NB4 (cell line): ENCODE measurements at regions not wholly inside any gene's neighbourhood (a gene's known extent, or its start where the extent isn't known, plus 50 kb on each side); places are given as distances from the start of the nearest gene placed in this dataset.

Experiments
- DNase-seq: peaks from one replicate; pipeline ENCODE4 v3.0.0; 2010; ENCODE audit warnings: low read depth
- H3K4me3 ChIP-seq: one replicate; pipeline ENCODE4 v1.5.1; 2011; ENCODE audit warnings: mild to moderate bottlenecking, low read depth, low read length, moderate library complexity
- MYC ChIP-seq: IDR thresholded peaks from 2 replicates; pipeline ENCODE4 v1.6.1; 2011; ENCODE audit warnings: low read depth, low read length
- POLR2A ChIP-seq: IDR thresholded peaks from 2 replicates; pipeline ENCODE4 v1.6.1; 2011; ENCODE audit warnings: mild to moderate bottlenecking; ENCODE audit not compliant: insufficient read length; ENCODE audit errors: extremely low read depth
- TF ChIP-seq, protein P1 (sequence below): IDR thresholded peaks from one replicate; pipeline ENCODE4 v1.5.1; 2012; ENCODE audit warnings: low read depth, low read length
- TF ChIP-seq, protein P2 (sequence below): IDR thresholded peaks from 2 replicates; pipeline ENCODE4 v1.6.1; 2011; ENCODE audit warnings: low read depth, low read length

DNA sequence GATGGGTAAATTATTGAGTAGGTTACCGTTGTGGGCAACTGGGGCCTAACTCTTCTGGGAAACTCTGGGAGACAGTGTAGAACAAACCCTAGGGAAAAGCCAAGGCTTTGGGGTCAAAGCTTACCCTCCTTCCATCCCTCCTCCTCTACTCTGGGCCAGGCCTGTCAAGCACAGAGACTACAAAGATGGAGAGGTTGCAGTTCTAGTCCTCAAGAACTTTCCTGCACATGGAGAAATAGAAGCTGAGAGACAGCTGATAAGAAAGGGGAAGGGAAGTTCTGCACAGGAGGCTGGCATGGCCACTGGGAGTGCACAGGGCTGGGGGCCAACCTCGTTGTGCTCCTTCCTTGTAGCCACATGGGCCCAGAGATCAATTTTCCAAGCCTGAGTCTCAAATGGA lies 67.2 kb upstream of the ALX4 start:
- no peak for DNase-seq
- no peak for TF ChIP-seq MYC
- TF ChIP-seq, protein P1, sequence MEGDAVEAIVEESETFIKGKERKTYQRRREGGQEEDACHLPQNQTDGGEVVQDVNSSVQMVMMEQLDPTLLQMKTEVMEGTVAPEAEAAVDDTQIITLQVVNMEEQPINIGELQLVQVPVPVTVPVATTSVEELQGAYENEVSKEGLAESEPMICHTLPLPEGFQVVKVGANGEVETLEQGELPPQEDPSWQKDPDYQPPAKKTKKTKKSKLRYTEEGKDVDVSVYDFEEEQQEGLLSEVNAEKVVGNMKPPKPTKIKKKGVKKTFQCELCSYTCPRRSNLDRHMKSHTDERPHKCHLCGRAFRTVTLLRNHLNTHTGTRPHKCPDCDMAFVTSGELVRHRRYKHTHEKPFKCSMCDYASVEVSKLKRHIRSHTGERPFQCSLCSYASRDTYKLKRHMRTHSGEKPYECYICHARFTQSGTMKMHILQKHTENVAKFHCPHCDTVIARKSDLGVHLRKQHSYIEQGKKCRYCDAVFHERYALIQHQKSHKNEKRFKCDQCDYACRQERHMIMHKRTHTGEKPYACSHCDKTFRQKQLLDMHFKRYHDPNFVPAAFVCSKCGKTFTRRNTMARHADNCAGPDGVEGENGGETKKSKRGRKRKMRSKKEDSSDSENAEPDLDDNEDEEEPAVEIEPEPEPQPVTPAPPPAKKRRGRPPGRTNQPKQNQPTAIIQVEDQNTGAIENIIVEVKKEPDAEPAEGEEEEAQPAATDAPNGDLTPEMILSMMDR, result no peak
- TF ChIP-seq, protein P2, sequence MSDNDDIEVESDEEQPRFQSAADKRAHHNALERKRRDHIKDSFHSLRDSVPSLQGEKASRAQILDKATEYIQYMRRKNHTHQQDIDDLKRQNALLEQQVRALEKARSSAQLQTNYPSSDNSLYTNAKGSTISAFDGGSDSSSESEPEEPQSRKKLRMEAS, result no peak
- TF ChIP-seq POLR2A, result no peak

DNA sequence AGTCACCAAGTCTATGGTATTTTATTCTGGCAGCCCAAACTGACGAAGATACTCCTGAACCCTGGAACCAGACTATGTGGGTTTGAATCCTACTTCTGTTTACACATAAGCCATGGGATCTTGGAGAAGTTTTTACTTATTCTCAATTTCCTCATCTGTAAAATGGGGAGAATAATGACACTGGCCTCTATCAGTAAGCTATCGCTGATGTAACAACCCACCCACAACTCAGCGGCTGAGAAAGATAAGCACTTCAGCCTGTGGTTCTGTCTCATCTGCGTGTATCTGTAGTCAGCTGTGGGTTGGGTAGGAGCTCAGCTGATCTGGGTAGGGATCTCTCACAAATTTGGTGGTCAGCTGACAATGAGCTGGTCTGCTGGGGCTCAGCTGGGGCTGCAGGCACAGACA lies 68.0 kb upstream of the ALX4 start:
- H3K4me3 ChIP-seq, result no peak overlapping the region
- TF ChIP-seq MYC (no peak), POLR2A (no peak)
- TF ChIP-seq, protein P1, result no peak
- TF ChIP-seq, protein P2, result no peak
- DNase-seq, result no peak

More for the DNA sequence above, 67.2 kb upstream of the ALX4 start:
- no peak overlapping the region for H3K4me3 ChIP-seq

DNA sequence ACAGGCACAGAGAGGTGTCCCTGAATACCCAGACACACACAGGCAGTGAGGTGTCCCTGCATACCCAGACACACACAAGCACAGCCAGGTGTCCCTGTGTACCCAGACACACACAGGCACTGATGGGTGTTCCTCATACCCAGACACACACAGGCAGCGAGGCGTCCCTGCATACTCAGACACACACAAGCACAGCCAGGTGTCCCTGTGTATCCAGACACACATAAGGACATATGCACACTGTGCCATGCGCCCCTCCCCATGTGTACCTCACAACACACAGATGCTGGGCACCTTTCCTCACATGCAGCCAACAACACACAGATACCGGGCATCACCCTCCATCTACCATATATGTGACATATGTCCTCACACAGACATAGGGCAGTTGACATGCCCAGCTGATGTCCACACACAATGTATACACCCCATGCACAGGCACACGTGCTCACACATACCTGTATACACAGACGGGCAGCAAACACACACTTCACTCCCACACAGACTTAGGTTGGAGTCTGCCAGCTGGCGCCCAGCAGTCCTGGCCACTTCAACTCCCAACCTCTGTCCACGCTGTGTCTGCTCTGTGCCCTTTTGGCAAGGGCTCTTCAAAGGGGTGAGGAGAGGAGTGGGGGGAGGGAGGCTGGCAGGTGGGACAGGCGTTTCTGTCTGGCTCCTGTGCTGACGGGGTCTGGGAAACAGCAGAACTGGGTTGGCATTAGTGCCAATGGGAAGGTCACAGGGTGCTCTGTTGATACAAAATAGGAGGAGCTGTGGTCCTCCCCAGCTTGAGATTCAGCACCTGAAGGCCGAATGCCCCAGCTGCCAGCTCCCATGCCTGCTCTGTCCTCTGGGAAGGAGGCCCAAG lies 69.4 kb upstream of the ALX4 start:
- TF ChIP-seq, protein P2, result no peak
- TF ChIP-seq MYC (no peak), POLR2A (no peak)
- TF ChIP-seq, protein P1, result no peak
- H3K4me3 ChIP-seq, result no peak overlapping the region
- no peak for DNase-seq

DNA sequence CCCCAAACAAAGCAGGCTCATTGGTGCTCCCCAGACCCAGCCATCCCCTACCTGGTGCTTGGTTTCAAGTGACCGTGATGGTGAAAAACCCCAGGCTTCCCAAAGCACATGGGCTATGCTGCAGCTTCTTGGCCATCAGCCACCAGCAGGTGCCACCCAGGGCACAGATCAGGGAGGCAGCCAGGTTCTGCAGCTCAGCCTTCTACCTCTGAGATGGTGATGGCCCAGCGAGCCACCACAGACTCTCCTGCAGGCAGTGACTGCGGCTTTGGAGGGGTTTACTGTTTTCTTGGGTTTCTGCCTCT lies 70.0 kb upstream of the ALX4 start:
- TF ChIP-seq POLR2A (no peak), MYC (no peak)
- TF ChIP-seq, protein P2, result no peak
- TF ChIP-seq, protein P1, result no peak
- H3K4me3 ChIP-seq, result no peak overlapping the region
- DNase-seq, result no peak

DNA sequence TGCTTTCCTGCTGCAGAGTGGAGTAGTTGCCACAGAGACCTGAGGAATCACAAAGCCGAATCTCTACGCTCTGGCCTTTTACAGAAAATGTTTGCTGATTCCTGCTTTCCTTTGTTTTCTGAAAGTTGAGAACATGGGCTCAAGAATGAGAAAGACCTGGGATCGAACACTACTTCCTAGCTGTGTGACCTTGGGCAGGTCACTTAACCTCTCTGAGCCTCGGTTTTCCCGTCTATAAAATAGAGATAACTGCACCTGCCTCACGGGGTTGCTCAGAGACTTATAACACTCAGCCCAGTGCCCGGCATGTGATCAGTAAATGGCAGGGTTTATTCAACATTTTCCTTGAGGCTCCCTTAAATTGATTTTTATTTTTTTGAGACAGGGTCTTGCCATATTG lies 70.9 kb upstream of the ALX4 start:
- DNase-seq, result no peak
- TF ChIP-seq, protein P2, result no peak
- TF ChIP-seq, protein P1, result no peak
- TF ChIP-seq POLR2A, result no peak
- no peak for TF ChIP-seq MYC
- no peak overlapping the region for H3K4me3 ChIP-seq
